Stomach smooth muscle (tissue), 2 donors: ENCODE measurements at regions not wholly inside any gene's neighbourhood (a gene's known extent, or its start where the extent isn't known, plus 50 kb on each side); places are given as distances from the start of the nearest gene placed in this dataset.

Source experiments
- H3K27ac ChIP-seq: one replicate; pipeline ENCODE4 v1.7.0; 2013; ENCODE audit warnings: mild to moderate bottlenecking, low read length, inconsistent platforms
- H3K27me3 ChIP-seq, 2 donors: one replicate each; pipeline ENCODE4 v1.7.0; 2013; ENCODE audit warnings: low read length in 2 of 2; ENCODE audit not compliant: insufficient read depth in 2 of 2, control insufficient read depth in 1 of 2
- H3K36me3 ChIP-seq, 2 donors: one replicate each; pipeline ENCODE4 v1.7.0; 2013; ENCODE audit warnings: low read length in 2 of 2; ENCODE audit not compliant: control insufficient read depth in 2 of 2, insufficient read depth in 2 of 2
- H3K4me1 ChIP-seq: one replicate; pipeline ENCODE4 v1.7.0; 2013; ENCODE audit warnings: low read length; ENCODE audit not compliant: control insufficient read depth, insufficient read depth
- H3K4me3 ChIP-seq, 2 donors: one replicate each; pipeline ENCODE4 v1.7.0; 2013; ENCODE audit warnings: low read length in 2 of 2
- H3K9ac ChIP-seq, 2 donors: one replicate each; pipeline ENCODE4 v1.7.0; 2013; ENCODE audit warnings: low read length in 2 of 2, mild to moderate bottlenecking in 1 of 2
- H3K9me3 ChIP-seq, 2 donors: one replicate each; pipeline ENCODE4 v1.7.0; 2013; ENCODE audit warnings: low read length in 2 of 2; ENCODE audit not compliant: control insufficient read depth in 2 of 2
- donor health status: healthy.
- donor health status: Pancreatic carcinoma.

DNA sequence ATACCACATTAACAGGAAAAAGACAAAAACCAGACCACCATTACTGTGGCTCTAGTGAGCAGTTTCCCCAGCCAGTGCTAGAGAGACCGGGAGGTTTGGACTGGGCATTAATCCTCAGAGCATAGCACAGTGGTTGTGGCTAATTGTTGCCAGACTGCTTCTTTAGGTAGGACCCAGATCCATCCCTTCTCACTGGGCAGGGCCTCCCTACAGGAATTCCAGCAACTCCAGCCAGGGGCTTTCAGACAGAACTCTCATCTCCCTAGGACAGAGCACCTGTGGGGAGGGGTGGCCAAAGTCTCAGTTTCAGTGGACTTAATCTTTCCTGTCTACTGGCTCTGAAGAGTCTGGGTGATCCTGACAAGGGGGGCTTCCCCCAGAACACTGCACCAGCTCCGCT is 759.6 kb downstream of the SQOR start:
- Histone ChIP-seq H3K9me3 (peaks cover 0 to 7% of the 10 kb centered on the region in 2 donors), H3K9ac (no peak overlapping the region), H3K4me3 (no peak overlapping the region), H3K27me3 (no peaks in the 10 kb centered on the region), H3K4me1 (no peaks in the 10 kb centered on the region), H3K27ac (no peak overlapping the region), H3K36me3 (no peaks in the 10 kb centered on the region)

DNA sequence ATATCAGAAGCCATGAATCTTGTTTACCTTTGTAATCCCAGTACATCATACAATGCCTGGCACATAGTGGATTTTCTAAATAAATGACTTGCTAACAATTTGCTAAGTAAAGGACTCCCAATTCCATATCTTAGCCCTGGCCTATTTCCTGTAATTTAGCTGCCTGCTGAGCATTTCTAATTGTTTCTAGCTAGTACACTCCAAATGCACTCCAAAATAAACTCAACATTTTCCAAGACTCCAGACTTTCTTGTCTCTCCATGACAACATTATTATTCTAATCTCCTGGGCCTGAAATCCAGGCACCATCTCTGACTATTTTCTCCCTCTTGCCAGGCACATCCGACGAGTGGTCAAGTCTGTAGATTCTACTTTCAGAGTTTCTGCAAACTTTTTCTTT is 773.5 kb downstream of the SQOR start:
- Histone ChIP-seq H3K36me3 (no peaks in the 10 kb centered on the region), H3K9ac (no peak overlapping the region), H3K27ac (no peak overlapping the region), H3K27me3 (no peaks in the 10 kb centered on the region), H3K4me1 (no peaks in the 10 kb centered on the region), H3K4me3 (no peak overlapping the region), H3K9me3 (no peaks in the 10 kb centered on the region)

GRCh38 chr15:46409841-46410301 is 775.0 kb downstream of the SQOR start:
- no peaks in the 10 kb centered on the region for H3K27me3 ChIP-seq
- no peak overlapping the region for H3K9ac ChIP-seq
- no peaks in the 10 kb centered on the region for H3K4me1 ChIP-seq
- H3K4me3 ChIP-seq, result no peak overlapping the region
- H3K36me3 ChIP-seq, result no peaks in the 10 kb centered on the region
- H3K27ac ChIP-seq, result no peak overlapping the region
- no peaks in the 10 kb centered on the region for H3K9me3 ChIP-seq

DNA sequence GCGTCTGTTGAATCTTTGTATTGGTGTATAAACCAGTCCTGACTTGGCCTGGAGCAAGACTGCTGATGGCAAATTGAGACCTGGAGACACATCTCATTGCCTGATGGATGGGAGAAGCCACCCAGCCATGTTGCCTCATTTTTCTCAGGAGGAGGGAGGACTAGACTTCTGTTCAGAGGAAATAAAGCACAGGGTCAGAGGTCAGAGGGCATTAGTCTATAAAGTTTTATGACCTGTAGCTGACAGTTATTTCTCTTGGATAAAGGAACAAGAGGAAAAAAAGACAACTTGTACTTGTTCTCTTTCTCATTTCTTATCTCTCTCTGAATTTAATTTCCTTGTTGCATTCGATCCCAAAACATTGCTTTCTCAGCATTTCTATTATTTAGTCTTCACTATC is 775.9 kb downstream of the SQOR start:
- Histone ChIP-seq H3K36me3 (no peaks in the 10 kb centered on the region), H3K27me3 (no peaks in the 10 kb centered on the region), H3K27ac (no peak overlapping the region), H3K9me3 (no peaks in the 10 kb centered on the region), H3K4me1 (no peaks in the 10 kb centered on the region), H3K4me3 (no peak overlapping the region), H3K9ac (no peak overlapping the region)

- Histone ChIP-seq H3K9me3 (no peaks in the 10 kb centered on the region), H3K36me3 (no peaks in the 10 kb centered on the region), H3K4me3 (no peak overlapping the region), H3K27me3 (no peaks in the 10 kb centered on the region), H3K27ac (no peak overlapping the region), H3K4me1 (no peaks in the 10 kb centered on the region), H3K9ac (no peak overlapping the region)
These were observed 777.1 kb downstream of the SQOR start for GRCh38 chr15:46411900-46412299.

DNA sequence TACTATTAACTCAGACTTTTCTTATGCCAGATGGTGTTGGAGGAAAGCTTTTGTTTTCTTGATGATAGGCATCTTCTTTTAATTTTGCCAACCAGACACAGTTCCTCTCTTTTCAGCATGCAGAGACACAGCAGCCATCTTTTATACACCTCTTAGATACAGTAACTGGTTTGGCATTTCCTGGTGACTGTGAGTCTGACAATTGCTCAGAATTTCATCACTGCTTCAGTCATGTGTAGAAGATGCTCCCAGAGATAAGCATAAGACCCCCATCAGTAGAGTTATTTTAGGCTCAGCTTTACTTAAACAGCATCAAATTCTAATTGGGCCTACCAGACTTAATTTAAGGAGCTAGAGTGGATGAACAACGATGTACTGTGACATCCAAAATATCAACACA is 779.0 kb downstream of the SQOR start:
- no peak overlapping the region for H3K27ac ChIP-seq
- H3K36me3 ChIP-seq, result no peaks in the 10 kb centered on the region
- no peaks in the 10 kb centered on the region for H3K9me3 ChIP-seq
- H3K9ac ChIP-seq, result no peak overlapping the region
- no peak overlapping the region for H3K4me3 ChIP-seq
- no peaks in the 10 kb centered on the region for H3K4me1 ChIP-seq
- H3K27me3 ChIP-seq, result no peaks in the 10 kb centered on the region

GRCh38 chr15:46416544-46416943 is 781.7 kb downstream of the SQOR start:
- H3K27me3 ChIP-seq, result no peaks in the 10 kb centered on the region
- no peak overlapping the region for H3K9ac ChIP-seq
- H3K36me3 ChIP-seq, result no peaks in the 10 kb centered on the region
- no peak overlapping the region for H3K27ac ChIP-seq
- H3K4me1 ChIP-seq, result no peaks in the 10 kb centered on the region
- H3K9me3 ChIP-seq, result no peaks in the 10 kb centered on the region
- no peak overlapping the region for H3K4me3 ChIP-seq

DNA sequence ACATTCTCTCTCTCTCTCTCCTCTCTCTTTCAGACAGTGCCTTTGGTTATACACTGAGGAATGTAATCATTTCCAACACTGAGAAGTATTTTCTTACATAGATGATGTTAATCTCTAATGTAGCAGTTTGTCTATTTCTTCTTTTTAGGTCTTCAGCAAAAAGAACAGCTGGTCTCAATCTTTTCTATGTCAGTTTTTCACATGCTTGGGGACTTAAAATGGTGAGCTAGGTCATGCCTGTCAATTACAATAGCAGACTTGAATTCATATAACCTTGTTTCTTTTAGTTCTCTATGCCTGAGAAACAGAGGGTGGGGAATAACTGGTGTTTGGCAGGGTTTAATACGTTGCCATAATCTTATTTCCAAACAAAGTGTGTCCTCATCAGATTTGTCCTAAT is 786.2 kb downstream of the SQOR start:
- H3K27ac ChIP-seq, result no peak overlapping the region
- peaks cover 0 to 5% of the 10 kb centered on the region in 2 donors for H3K9me3 ChIP-seq
- no peaks in the 10 kb centered on the region for H3K27me3 ChIP-seq
- H3K4me3 ChIP-seq, result no peak overlapping the region
- no peaks in the 10 kb centered on the region for H3K36me3 ChIP-seq
- H3K4me1 ChIP-seq, result no peaks in the 10 kb centered on the region
- no peak overlapping the region for H3K9ac ChIP-seq

DNA sequence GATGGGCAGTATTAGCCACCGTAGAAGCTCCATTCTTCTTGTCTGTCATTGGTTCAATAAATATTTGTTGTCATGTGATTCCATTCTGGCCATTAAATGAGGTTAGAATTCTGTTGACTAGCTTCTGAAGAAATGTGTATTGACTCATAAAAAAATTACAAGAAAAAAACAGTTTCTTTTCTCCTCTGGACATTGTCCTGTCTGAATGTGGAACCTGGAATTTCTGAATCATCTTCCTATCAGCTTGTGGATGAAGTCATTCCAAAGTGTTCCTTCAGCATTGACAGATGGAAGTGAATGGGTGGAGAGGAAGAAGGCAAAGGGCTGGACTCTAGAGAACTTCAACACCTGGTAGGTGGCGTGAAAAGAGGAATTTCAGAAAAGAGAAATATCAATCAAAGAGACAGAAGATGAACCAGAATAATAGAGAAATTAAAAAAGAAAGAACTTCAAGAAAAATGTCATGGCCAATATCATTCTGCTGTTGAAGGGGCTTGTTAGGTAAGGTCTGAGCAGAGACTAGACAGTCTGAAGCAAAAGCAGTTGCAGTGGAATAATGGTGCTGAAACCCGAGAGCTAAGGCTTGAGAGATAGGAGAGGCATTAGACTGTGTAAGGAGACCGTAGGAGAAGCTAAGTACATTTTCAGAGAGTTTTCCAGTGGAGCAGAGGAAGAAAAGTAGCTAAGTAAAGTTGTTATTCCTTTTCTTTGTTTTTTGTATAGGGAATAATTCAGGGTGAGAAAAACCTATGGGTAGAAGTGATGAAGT is 806.6 kb downstream of the SQOR start:
- Histone ChIP-seq H3K27me3 (no peaks in the 10 kb centered on the region), H3K9ac (no peak overlapping the region), H3K4me3 (no peak overlapping the region), H3K4me1 (no peaks in the 10 kb centered on the region), H3K36me3 (no peaks in the 10 kb centered on the region), H3K9me3 (no peaks in the 10 kb centered on the region), H3K27ac (no peak overlapping the region)

DNA sequence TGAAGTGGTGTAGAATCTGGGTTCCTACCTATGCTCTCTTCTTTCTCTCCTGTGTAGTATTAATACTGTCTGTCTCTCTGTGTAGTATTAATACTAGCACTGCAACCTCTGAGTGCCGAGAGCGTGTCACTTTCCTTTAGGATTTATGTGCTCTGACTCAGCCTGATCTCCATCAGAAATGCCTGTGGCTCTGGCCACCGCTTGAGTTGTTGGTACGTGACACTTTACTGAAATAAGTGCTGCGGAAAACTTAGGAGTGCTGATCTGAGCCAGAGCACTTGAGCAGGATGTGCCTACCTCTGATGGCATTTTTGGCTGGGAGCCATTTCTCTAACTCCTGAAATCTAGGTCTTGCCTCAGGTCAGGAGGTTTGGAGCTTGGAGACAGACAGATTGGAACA is 807.4 kb downstream of the SQOR start:
- no peak overlapping the region for H3K27ac ChIP-seq
- no peaks in the 10 kb centered on the region for H3K36me3 ChIP-seq

DNA sequence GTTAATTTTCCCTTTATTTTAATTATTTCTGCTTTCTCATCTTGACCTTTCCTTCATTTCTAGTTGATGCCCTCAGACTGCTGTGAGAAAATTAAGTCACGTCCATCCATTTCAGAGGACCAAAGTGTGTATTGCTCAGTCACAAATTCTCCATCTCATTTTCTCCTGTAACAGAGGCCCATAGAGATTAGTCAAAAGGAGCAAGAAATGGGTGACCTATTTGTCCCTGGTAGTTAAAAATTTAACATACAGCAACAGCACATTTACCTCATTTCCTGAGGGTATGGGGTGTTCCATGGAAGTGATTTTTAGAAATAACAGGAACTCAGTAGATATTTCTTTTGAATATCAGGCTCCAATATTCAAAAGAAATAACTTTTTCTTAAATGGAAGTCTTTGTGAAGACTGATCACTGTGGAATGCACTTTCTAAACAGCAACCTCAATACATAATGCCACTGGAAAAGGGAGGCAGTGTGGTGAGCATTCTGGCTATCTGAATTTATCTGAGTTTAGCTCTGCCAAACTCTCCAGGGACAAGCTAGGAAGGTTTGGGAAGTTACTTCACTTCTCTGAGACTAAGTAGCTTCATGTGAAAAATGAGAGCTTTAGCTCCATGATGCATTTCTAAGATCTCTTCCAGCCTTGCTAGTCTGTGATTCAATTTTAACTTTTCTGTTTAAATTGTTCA is 808.2 kb downstream of the SQOR start:
- no peak overlapping the region for H3K4me3 ChIP-seq
- H3K27me3 ChIP-seq, result no peaks in the 10 kb centered on the region
- H3K27ac ChIP-seq, result no peak overlapping the region
- H3K9ac ChIP-seq, result no peak overlapping the region
- H3K36me3 ChIP-seq, result no peaks in the 10 kb centered on the region
- no peaks in the 10 kb centered on the region for H3K9me3 ChIP-seq
- no peaks in the 10 kb centered on the region for H3K4me1 ChIP-seq

More for the DNA sequence above, 807.4 kb downstream of the SQOR start:
- Histone ChIP-seq H3K4me1 (no peaks in the 10 kb centered on the region), H3K9me3 (no peaks in the 10 kb centered on the region), H3K4me3 (no peak overlapping the region), H3K27me3 (no peaks in the 10 kb centered on the region), H3K9ac (no peak overlapping the region)
